ENCODE measurements at regions not wholly inside any gene's neighbourhood (a gene's known extent, or its start where the extent isn't known, plus 50 kb on each side); places are given as distances from the start of the nearest gene placed in this dataset.

GRCh38 chr14:35988550-35988949 lies 162.4 kb downstream of the BRMS1L start:
- POLR2A ChIA-PET (ENCODE audit: unreplicated experiment): no interaction called here
- Histone ChIP-seq H3K4me1 (ENCODE audit: insufficient read depth, low read length) (peaks cover 13% of the 10 kb centered on the region), H3K79me2 (ENCODE audit: low read length) (no peaks in the 10 kb centered on the region), H4K20me1 (ENCODE audit: low read length) (no peaks in the 10 kb centered on the region), H3K27me3 (ENCODE audit: low read length) (peaks cover 8% of the 10 kb centered on the region; the same call in 1 of the 2 replicates), H3K27ac (ENCODE audit: low read length) (no peak overlapping the region), H3K9me3 (ENCODE audit: low read length) (no peaks in the 10 kb centered on the region), H3K9ac (ENCODE audit: low read length) (no peak overlapping the region), H3K36me3 (ENCODE audit: low read depth, low read length) (no peaks in the 10 kb centered on the region), H3K4me2 (ENCODE audit: low read length) (no peak overlapping the region), H3K9me2 (replicated peaks; ENCODE audit: low read length) (no peaks in the 10 kb centered on the region), H3F3A (ENCODE audit: low read length, unreplicated experiment) (no peaks in the 10 kb centered on the region), H2AFZ (ENCODE audit: low read length) (no peak overlapping the region), H3K4me3 (ENCODE audit: low read length) (no peak overlapping the region)
- CTCF ChIA-PET: no interaction called here
- ATAC-seq (no peak), DNase-seq (no peak)
- no TSS peak for BruUV-seq (replicated peaks)
- intact Hi-C loops (cut with micrococcal nuclease): no loop called here
- TF ChIP-seq EZH2 (IDR thresholded peaks at IDR 0.05; ENCODE audit: low read length, unreplicated experiment): no peak
- TF ChIP-seq CTCF (conservative IDR thresholded peaks at IDR 0.05; ENCODE audit: low read depth, low read length): no peak
- TF ChIP-seq EZH2phosphoT487 (IDR thresholded peaks at IDR 0.05; ENCODE audit: borderline replicate concordance, low read length): no peak

GRCh38 chr14:35987731-35988130 lies 161.6 kb downstream of the BRMS1L start:
- no peak for ATAC-seq
- BruUV-seq (replicated peaks): no TSS peak
- no peak for DNase-seq
- no peaks in the 10 kb centered on the region for H3F3A ChIP-seq (ENCODE audit: low read length, unreplicated experiment)
- H4K20me1 ChIP-seq (ENCODE audit: low read length): no peaks in the 10 kb centered on the region
- ChIA-PET POLR2A (ENCODE audit: unreplicated experiment) (no interaction called here), CTCF (no interaction called here)
- H3K79me2 ChIP-seq (ENCODE audit: low read length): no peaks in the 10 kb centered on the region
- H3K27me3 ChIP-seq (ENCODE audit: low read length): no peaks in the 10 kb centered on the region
- H3K36me3 ChIP-seq (ENCODE audit: low read depth, low read length): no peaks in the 10 kb centered on the region
- no peaks in the 10 kb centered on the region for H3K9me2 ChIP-seq (replicated peaks; ENCODE audit: low read length)
- no peaks in the 10 kb centered on the region for H3K9me3 ChIP-seq (ENCODE audit: low read length)
- intact Hi-C loops (cut with micrococcal nuclease): no loop called here
- H3K27ac ChIP-seq (ENCODE audit: low read length): no peak overlapping the region
- H3K9ac ChIP-seq (ENCODE audit: low read length): no peak overlapping the region
- H2AFZ ChIP-seq (ENCODE audit: low read length): no peak overlapping the region
- H3K4me3 ChIP-seq (ENCODE audit: low read length): no peak overlapping the region
- peaks cover 13% of the 10 kb centered on the region for H3K4me1 ChIP-seq (ENCODE audit: insufficient read depth, low read length)
- no peak overlapping the region for H3K4me2 ChIP-seq (ENCODE audit: low read length)
- TF ChIP-seq EZH2 (IDR thresholded peaks at IDR 0.05; ENCODE audit: low read length, unreplicated experiment): no peak
- no peak for TF ChIP-seq CTCF (conservative IDR thresholded peaks at IDR 0.05; ENCODE audit: low read depth, low read length)
- no peak for TF ChIP-seq EZH2phosphoT487 (IDR thresholded peaks at IDR 0.05; ENCODE audit: borderline replicate concordance, low read length)

- no TSS peak for BruUV-seq (replicated peaks)
Observed at GRCh38 chr14:35986219-35986573, 160.1 kb downstream of the BRMS1L start.

More at GRCh38 chr14:35986219-35986573, 160.1 kb downstream of the BRMS1L start:
- H3K27ac ChIP-seq (ENCODE audit: low read length): no peak overlapping the region
- H3F3A ChIP-seq (ENCODE audit: low read length, unreplicated experiment): no peaks in the 10 kb centered on the region
- intact Hi-C loops (cut with micrococcal nuclease): no loop called here
- H3K9me2 ChIP-seq (replicated peaks; ENCODE audit: low read length): no peaks in the 10 kb centered on the region
- POLR2A ChIA-PET (ENCODE audit: unreplicated experiment): no interaction called here
- DNase-seq: no peak
- H3K9ac ChIP-seq (ENCODE audit: low read length): no peak overlapping the region
- no peaks in the 10 kb centered on the region for H3K9me3 ChIP-seq (ENCODE audit: low read length)
- H3K4me3 ChIP-seq (ENCODE audit: low read length): no peak overlapping the region
- no peak for TF ChIP-seq EZH2 (IDR thresholded peaks at IDR 0.05; ENCODE audit: low read length, unreplicated experiment)
- no peak for TF ChIP-seq CTCF (conservative IDR thresholded peaks at IDR 0.05; ENCODE audit: low read depth, low read length)
- TF ChIP-seq EZH2phosphoT487 (IDR thresholded peaks at IDR 0.05; ENCODE audit: borderline replicate concordance, low read length): no peak
- no peaks in the 10 kb centered on the region for H3K27me3 ChIP-seq (ENCODE audit: low read length)
- H3K79me2 ChIP-seq (ENCODE audit: low read length): no peaks in the 10 kb centered on the region
- CTCF ChIA-PET: no interaction called here
- H3K4me2 ChIP-seq (ENCODE audit: low read length): no peak overlapping the region
- no peaks in the 10 kb centered on the region for H3K36me3 ChIP-seq (ENCODE audit: low read depth, low read length)
- peaks cover 13% of the 10 kb centered on the region for H3K4me1 ChIP-seq (ENCODE audit: insufficient read depth, low read length)
- ATAC-seq: no peak
- H4K20me1 ChIP-seq (ENCODE audit: low read length): no peaks in the 10 kb centered on the region
- H2AFZ ChIP-seq (ENCODE audit: low read length): no peak overlapping the region
